HuH-7 (cell line): ENCODE measurements at regions not wholly inside any gene's neighbourhood (a gene's known extent, or its start where the extent isn't known, plus 50 kb on each side); places are given as distances from the start of the nearest gene placed in this dataset.

Source experiments
- DNase-seq: peaks from one replicate; pipeline ENCODE4 v3.0.0; 2011; ENCODE audit warnings: low spot score

- DNase-seq = no peak
These were observed 200.6 kb upstream of the MVB12B start for GRCh38 chr9:126125992-126126409.

- no peak for DNase-seq
These were observed 199.8 kb upstream of the MVB12B start for GRCh38 chr9:126126807-126127206.

- no peak for DNase-seq
These were observed 199.0 kb upstream of the MVB12B start for GRCh38 chr9:126127591-126127990.

- DNase-seq = no peak
These were observed 198.0 kb upstream of the MVB12B start for GRCh38 chr9:126128494-126129142.

GRCh38 chr9:126131066-126132010 is 195.3 kb upstream of the MVB12B start:
- DNase-seq = no peak

GRCh38 chr9:126132746-126133145 is 193.9 kb upstream of the MVB12B start:
- DNase-seq = no peak

- no peak for DNase-seq
These were observed 182.4 kb upstream of the MVB12B start for GRCh38 chr9:126144196-126144595.

- DNase-seq = no peak
These were observed 181.8 kb upstream of the MVB12B start for GRCh38 chr9:126144603-126145456.

- DNase-seq = no peak
These were observed 180.8 kb upstream of the MVB12B start for GRCh38 chr9:126145887-126146253.

GRCh38 chr9:126146254-126147145 is 180.1 kb upstream of the MVB12B start:
- DNase-seq = peak; percentile 86

- no peak for DNase-seq
These were observed 179.3 kb upstream of the MVB12B start for GRCh38 chr9:126147186-126147935.

GRCh38 chr9:126147936-126148870 is 178.4 kb upstream of the MVB12B start:
- DNase-seq = no peak

- no peak for DNase-seq
These were observed 177.6 kb upstream of the MVB12B start for GRCh38 chr9:126148994-126149393.

GRCh38 chr9:126149661-126150060 is 177.0 kb upstream of the MVB12B start:
- DNase-seq = peak; percentile 45

GRCh38 chr9:126150411-126151030 is 176.1 kb upstream of the MVB12B start:
- no peak for DNase-seq

- DNase-seq = no peak
These were observed 175.5 kb upstream of the MVB12B start for GRCh38 chr9:126151031-126151685.

- no peak for DNase-seq
These were observed 174.9 kb upstream of the MVB12B start for GRCh38 chr9:126151686-126152134.

- DNase-seq = no peak
These were observed 173.8 kb upstream of the MVB12B start for GRCh38 chr9:126152622-126153362.
